ENCODE measurements at regions not wholly inside any gene's neighbourhood (a gene's known extent, or its start where the extent isn't known, plus 50 kb on each side); places are given as distances from the start of the nearest gene placed in this dataset.

DNA sequence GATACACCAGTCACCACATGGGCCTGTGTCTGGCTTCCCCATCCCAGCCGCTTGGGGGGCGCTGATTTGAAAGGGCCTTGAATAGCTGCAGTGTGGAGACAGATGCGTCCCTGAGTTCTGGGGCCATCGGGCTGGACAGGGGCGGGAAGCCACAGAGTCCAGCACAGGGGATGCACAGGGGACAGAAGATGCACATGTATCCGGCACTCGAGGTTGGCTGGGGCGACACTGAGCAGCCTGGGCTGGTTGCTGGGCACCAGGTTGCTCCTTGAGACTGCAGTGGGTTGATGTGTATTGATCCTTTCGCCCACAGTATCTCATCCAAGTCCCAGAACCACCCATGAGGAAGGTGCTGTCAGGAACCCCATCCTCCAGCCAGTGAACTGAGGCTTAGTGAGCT lies 99.3 kb upstream of the SYT13 start:
- no peaks in the 10 kb centered on the region for H3K9me3 ChIP-seq
- H3K4me3 ChIP-seq, result no peak overlapping the region
- no peak for TF ChIP-seq POLR2A (IDR thresholded peaks at IDR 0.05)
- TF ChIP-seq, protein P1, sequence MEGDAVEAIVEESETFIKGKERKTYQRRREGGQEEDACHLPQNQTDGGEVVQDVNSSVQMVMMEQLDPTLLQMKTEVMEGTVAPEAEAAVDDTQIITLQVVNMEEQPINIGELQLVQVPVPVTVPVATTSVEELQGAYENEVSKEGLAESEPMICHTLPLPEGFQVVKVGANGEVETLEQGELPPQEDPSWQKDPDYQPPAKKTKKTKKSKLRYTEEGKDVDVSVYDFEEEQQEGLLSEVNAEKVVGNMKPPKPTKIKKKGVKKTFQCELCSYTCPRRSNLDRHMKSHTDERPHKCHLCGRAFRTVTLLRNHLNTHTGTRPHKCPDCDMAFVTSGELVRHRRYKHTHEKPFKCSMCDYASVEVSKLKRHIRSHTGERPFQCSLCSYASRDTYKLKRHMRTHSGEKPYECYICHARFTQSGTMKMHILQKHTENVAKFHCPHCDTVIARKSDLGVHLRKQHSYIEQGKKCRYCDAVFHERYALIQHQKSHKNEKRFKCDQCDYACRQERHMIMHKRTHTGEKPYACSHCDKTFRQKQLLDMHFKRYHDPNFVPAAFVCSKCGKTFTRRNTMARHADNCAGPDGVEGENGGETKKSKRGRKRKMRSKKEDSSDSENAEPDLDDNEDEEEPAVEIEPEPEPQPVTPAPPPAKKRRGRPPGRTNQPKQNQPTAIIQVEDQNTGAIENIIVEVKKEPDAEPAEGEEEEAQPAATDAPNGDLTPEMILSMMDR (IDR thresholded peaks at IDR 0.05), result no peak
- no peaks in the 10 kb centered on the region for H3K36me3 ChIP-seq (replicated peaks in 1 of 2; ENCODE audit: insufficient read depth in 1 of 2, low read depth in 2 of 2)
- ATAC-seq (no peak), DNase-seq (no peak)
- no peaks in the 10 kb centered on the region for H3K27me3 ChIP-seq
- no peaks in the 10 kb centered on the region for H3K4me1 ChIP-seq
- 65 to 67% methylated on average over 9 of the region's 9 CpGs for WGBS, 2 donors
- intact Hi-C loops (cut with DNase I), result no loop called here
- H3K27ac ChIP-seq, result no peak overlapping the region

DNA sequence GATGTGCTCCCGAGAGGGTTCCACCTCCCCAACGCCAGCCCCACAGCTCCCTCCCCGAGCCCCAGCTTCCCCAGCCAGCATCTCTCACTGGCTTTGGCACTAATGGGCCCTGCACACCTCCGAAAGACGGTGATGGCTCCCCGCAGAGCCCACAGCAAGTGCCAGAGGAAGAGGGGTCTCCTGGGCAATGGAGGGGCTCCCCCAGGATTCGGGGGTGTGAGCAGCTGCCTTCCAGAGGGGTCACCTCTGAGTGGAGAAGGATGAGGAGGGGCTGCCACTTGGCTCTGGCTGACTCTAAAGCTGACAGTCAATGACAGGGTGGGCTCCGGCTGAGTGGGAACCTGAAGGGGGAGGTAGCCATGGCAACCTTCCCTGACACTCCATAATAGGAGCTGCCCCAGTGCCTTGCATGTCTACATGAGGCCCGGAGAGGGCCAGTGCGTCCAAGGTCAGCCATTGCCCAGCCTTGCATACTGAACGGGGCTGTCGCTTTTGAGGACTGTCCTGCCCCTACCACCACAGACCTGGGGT lies 98.6 kb upstream of the SYT13 start:
- no peak overlapping the region for H3K4me3 ChIP-seq
- ATAC-seq, result no peak
- no peak for TF ChIP-seq POLR2A (IDR thresholded peaks at IDR 0.05)
- TF ChIP-seq, protein P1 (IDR thresholded peaks at IDR 0.05), result no peak
- 16 to 24% methylated on average over 4 to 12 of the region's 12 CpGs for WGBS, 2 donors
- no peaks in the 10 kb centered on the region for H3K9me3 ChIP-seq
- no peaks in the 10 kb centered on the region for H3K4me1 ChIP-seq
- intact Hi-C loops (cut with DNase I), result no loop called here
- DNase-seq, result no peak
- H3K27me3 ChIP-seq, result no peaks in the 10 kb centered on the region
- H3K36me3 ChIP-seq (replicated peaks in 1 of 2; ENCODE audit: insufficient read depth in 1 of 2, low read depth in 2 of 2), result no peaks in the 10 kb centered on the region
- H3K27ac ChIP-seq, result no peak overlapping the region

GRCh38 chr11:45384016-45384415 lies 97.9 kb upstream of the SYT13 start:
- DNase-seq (no peak), ATAC-seq (no peak)
- Histone ChIP-seq H3K27me3 (no peaks in the 10 kb centered on the region), H3K27ac (no peak overlapping the region), H3K4me3 (no peak overlapping the region), H3K9me3 (no peaks in the 10 kb centered on the region), H3K36me3 (replicated peaks in 1 of 2; ENCODE audit: insufficient read depth in 1 of 2, low read depth in 2 of 2) (no peaks in the 10 kb centered on the region), H3K4me1 (no peaks in the 10 kb centered on the region)
- intact Hi-C loops (cut with DNase I), result no loop called here
- WGBS, 2 donors, result 59 to 74% methylated on average over 4 of the region's 4 CpGs
- TF ChIP-seq POLR2A (IDR thresholded peaks at IDR 0.05), result no peak
- TF ChIP-seq, protein P1 (IDR thresholded peaks at IDR 0.05), result no peak

GRCh38 chr11:45383224-45383623 lies 97.1 kb upstream of the SYT13 start:
- ATAC-seq (no peak), DNase-seq (peak in 1 of 4 donors; percentile 7)
- Histone ChIP-seq H3K27ac (no peak overlapping the region), H3K4me1 (no peaks in the 10 kb centered on the region), H3K27me3 (no peaks in the 10 kb centered on the region), H3K4me3 (no peak overlapping the region), H3K36me3 (replicated peaks in 1 of 2; ENCODE audit: insufficient read depth in 1 of 2, low read depth in 2 of 2) (no peaks in the 10 kb centered on the region), H3K9me3 (no peaks in the 10 kb centered on the region)
- intact Hi-C loops (cut with DNase I), result no loop called here
- 60 to 65% methylated on average over 4 to 6 of the region's 6 CpGs for WGBS, 2 donors
- no peak for TF ChIP-seq POLR2A (IDR thresholded peaks at IDR 0.05)
- TF ChIP-seq, protein P1 (IDR thresholded peaks at IDR 0.05), result no peak

DNA sequence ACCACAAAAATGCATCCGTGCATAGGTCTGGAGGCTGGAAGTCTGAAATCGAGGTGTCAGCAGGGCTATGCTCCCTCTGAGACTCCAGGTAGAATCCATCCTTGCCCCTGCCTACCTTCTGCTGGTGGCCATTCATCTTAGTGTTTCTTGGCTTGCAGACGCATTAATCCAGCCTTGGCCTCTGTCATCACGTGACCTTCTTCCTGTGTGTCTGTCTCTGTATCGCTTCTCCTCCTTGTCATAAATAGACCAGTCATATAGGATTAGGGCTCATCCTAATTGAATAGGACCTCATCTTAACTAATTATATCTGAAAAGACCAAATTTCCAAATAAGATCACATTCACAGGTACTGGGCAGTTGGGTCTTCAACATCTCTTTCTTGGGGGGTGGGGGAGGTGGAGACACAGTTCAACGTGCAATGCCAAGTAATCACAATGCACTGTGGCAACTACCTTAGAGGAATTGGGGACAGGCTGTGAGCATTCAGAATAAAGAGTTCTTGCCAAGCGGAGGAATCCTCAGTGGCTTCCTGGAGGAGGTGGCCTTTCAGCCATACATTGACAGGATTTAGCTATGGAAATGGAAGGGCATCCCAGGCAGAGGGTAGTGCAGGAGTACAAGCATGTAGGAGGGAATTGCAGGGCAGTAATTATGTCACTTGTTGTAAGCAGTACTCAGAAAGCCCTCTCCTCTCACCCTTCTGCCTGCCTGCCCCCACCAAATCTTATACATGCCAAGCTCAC lies 96.2 kb upstream of the SYT13 start:
- Histone ChIP-seq H3K4me1 (no peaks in the 10 kb centered on the region), H3K4me3 (no peak overlapping the region), H3K27me3 (no peaks in the 10 kb centered on the region), H3K36me3 (replicated peaks in 1 of 2; ENCODE audit: insufficient read depth in 1 of 2, low read depth in 2 of 2) (no peaks in the 10 kb centered on the region), H3K9me3 (no peaks in the 10 kb centered on the region), H3K27ac (no peak overlapping the region)
- DNase-seq (no peak), ATAC-seq (no peak)
- 60 to 66% methylated on average over 7 of the region's 7 CpGs for WGBS, 2 donors
- intact Hi-C loops (cut with DNase I), result no loop called here
- TF ChIP-seq, protein P1 (IDR thresholded peaks at IDR 0.05), result no peak
- no peak for TF ChIP-seq POLR2A (IDR thresholded peaks at IDR 0.05)

Data from body of pancreas (tissue), 4 donors.